Lower lobe of right lung (tissue), 2 donors: ENCODE measurements at regions not wholly inside any gene's neighbourhood (a gene's known extent, or its start where the extent isn't known, plus 50 kb on each side); places are given as distances from the start of the nearest gene placed in this dataset.

Experiments used
- ATAC-seq, 2 donors: fragments of 200-7000 bp; cut with Tn5 transposase; one replicate each; pipeline ENCODE4 v1.9.1; 2020 to 2022; ENCODE audit warnings: mild to moderate bottlenecking in 2 of 2, moderate library complexity in 2 of 2
- DNase-seq: peaks from one replicate; pipeline ENCODE4 v3.0.0-alpha.2; 2020
- H3K27ac ChIP-seq: fragments of 200-600 bp; one replicate; pipeline ENCODE4 v1.8.0; 2022
- H3K27me3 ChIP-seq: fragments of 200-600 bp; one replicate; pipeline ENCODE4 v1.8.0; 2022; ENCODE audit warnings: low read depth
- H3K36me3 ChIP-seq: fragments of 200-600 bp; one replicate; pipeline ENCODE4 v1.8.0; 2022; ENCODE audit warnings: mild to moderate bottlenecking
- H3K4me1 ChIP-seq: fragments of 200-600 bp; one replicate; pipeline ENCODE4 v1.8.0; 2022
- H3K4me3 ChIP-seq: fragments of 200-600 bp; one replicate; pipeline ENCODE4 v1.8.0; 2022; ENCODE audit warnings: mild to moderate bottlenecking
- H3K9me3 ChIP-seq: fragments of 200-600 bp; one replicate; pipeline ENCODE4 v1.8.0; 2022
- CTCF ChIP-seq: fragments of 200-600 bp; IDR thresholded peaks from one replicate; pipeline ENCODE4 v1.8.0; 2022; ENCODE audit warnings: antibody characterized with exemption, mild to moderate bottlenecking
- intact Hi-C: fragments of 100-400 bp; cut with DNase I; formaldehyde crosslinking; loops from one replicate; pipeline ENCODE4 v1.11.0; 2022
- donor health status: DM: no; HTN: yes; CAD: no; lungs with severe emphysema.

GRCh38 chr2:62556086-62556485 is 50.1 kb upstream of the TMEM17 start:
- ATAC-seq: no peak
- no peak for DNase-seq
- Histone ChIP-seq H3K4me3 (no peak overlapping the region), H3K36me3 (no peaks in the 10 kb centered on the region), H3K9me3 (no peaks in the 10 kb centered on the region), H3K27ac (no peak overlapping the region), H3K4me1 (no peaks in the 10 kb centered on the region), H3K27me3 (no peaks in the 10 kb centered on the region)
- intact Hi-C loops: no loop called here
- TF ChIP-seq CTCF: no peak
